ENCODE measurements at regions not wholly inside any gene's neighbourhood (a gene's known extent, or its start where the extent isn't known, plus 50 kb on each side); places are given as distances from the start of the nearest gene placed in this dataset.
"Not testable (repeated sequence)": the region's sequence is repeated elsewhere in the genome, so short reads cannot be mapped to it uniquely, and the experiment has no call there.

GRCh38 chr6:134539865-134540323 is 222.0 kb upstream of the SGK1 start:
- CTCF ChIA-PET = interaction anchor here (0.5 to 1.5 kb wide), 2 partner anchors 11 to 362 kb away, joined by 3 to 6 read pairs; no protein-coding TSS in a partner anchor
- Histone ChIP-seq H3K4me3 (no peak overlapping the region), H3K4me2 (no peak overlapping the region), H3K27ac (peak overlapping the region; percentile 15 to 65; a peak in 3 of 6 replicates), H3K9me3 (no peaks in the 10 kb centered on the region), H3K4me1 (peaks cover 23% of the 10 kb centered on the region)
- no peak for TF ChIP-seq RARB (CRISPR knock-in tag; IDR thresholded peaks at IDR 0.05)
- TF ChIP-seq NPAS2 (CRISPR knock-in tag; IDR thresholded peaks at IDR 0.05; ENCODE audit: borderline replicate concordance) = no peak
- no peak for TF ChIP-seq KDM1A (IDR thresholded peaks at IDR 0.05; ENCODE audit: low read depth)
- TF ChIP-seq POLR2AphosphoS2 (conservative IDR thresholded peaks at IDR 0.05; ENCODE audit: low read length) = no peak
- no peak for TF ChIP-seq NFE2L2 (conservative IDR thresholded peaks at IDR 0.05; ENCODE audit: low read length)
- TF ChIP-seq REST (IDR thresholded peaks at IDR 0.05) = no peak
- no peak for TF ChIP-seq HEYL (CRISPR knock-in tag; IDR thresholded peaks at IDR 0.05)
- no peak for TF ChIP-seq FOXS1 (CRISPR knock-in tag; IDR thresholded peaks at IDR 0.05)
- no peak for TF ChIP-seq ESRRA (IDR thresholded peaks at IDR 0.05; ENCODE audit: borderline replicate concordance, low read length)
- no peak for TF ChIP-seq CHD2 (IDR thresholded peaks at IDR 0.05; ENCODE audit: low read length, partially characterized antibody)
- no peak for TF ChIP-seq CHD4 (IDR thresholded peaks at IDR 0.05; ENCODE audit: borderline replicate concordance)
- TF ChIP-seq EHMT2 (IDR thresholded peaks at IDR 0.05; ENCODE audit: low read depth) = no peak
- no peak for TF ChIP-seq PHF8 (IDR thresholded peaks at IDR 0.05; ENCODE audit: borderline replicate concordance, low read depth)
- TF ChIP-seq ATOH8 (CRISPR knock-in tag; IDR thresholded peaks at IDR 0.05; ENCODE audit: low read depth) = no peak
- TF ChIP-seq HOXB13 (CRISPR knock-in tag; IDR thresholded peaks at IDR 0.05; ENCODE audit: low read depth) = no peak
- no peak for TF ChIP-seq RFX5 (IDR thresholded peaks at IDR 0.05)
- no peak for TF ChIP-seq SREBF2 (IDR thresholded peaks at IDR 0.05)
- TF ChIP-seq CTCF (IDR thresholded peaks at IDR 0.05) = no peak
- WGBS (ENCODE audit: missing lambda C conversion rate) = 81% methylated on average over 7 of the region's 7 CpGs
- FAIRE-seq (no peak), DNase-seq (ENCODE audit: low read depth in 1 of 2, low spot score in 1 of 2) (no peak), ATAC-seq (no peak)
- POLR2A ChIA-PET = no interaction called here

GRCh38 chr6:134537765-134538164 is 219.9 kb upstream of the SGK1 start:
- not testable (repeated sequence) for DNase-seq (ENCODE audit: low read depth in 1 of 2, low spot score in 1 of 2); H3K9me3 ChIP-seq; FAIRE-seq; H3K4me3 ChIP-seq; ATAC-seq
- 89% methylated on average over 10 of the region's 10 CpGs for WGBS (ENCODE audit: missing lambda C conversion rate)
- Histone ChIP-seq H3K27ac (peak overlapping the region; percentile 84 to 89), H3K4me1 (peaks cover 27% of the 10 kb centered on the region), H3K4me2 (peak overlapping the region; percentile 52)
- ChIA-PET CTCF (interaction anchor here (0.6 to 1.6 kb wide), 4 partner anchors 12 to 364 kb away, joined by 3 to 4 read pairs (median 4); no protein-coding TSS in a partner anchor), POLR2A (interaction anchor here (0.6 to 1.2 kb wide), 2 partner anchors 13 to 52 kb away, joined by 3 to 4 read pairs; no protein-coding TSS in a partner anchor)
